Esophagus squamous epithelium (tissue), 4 donors: ENCODE measurements at regions not wholly inside any gene's neighbourhood (a gene's known extent, or its start where the extent isn't known, plus 50 kb on each side); places are given as distances from the start of the nearest gene placed in this dataset.

Experiments used
- POLR2A ChIP-seq, 4 donors: fragments of 450-650 bp; IDR thresholded peaks; one replicate each; pipeline ENCODE4 v1.6.1; 2017; ENCODE audit warnings: antibody characterized with exemption in 4 of 4, mild to moderate bottlenecking in 4 of 4, moderate library complexity in 3 of 4
- TF ChIP-seq, protein P1 (sequence below), 6 experiments: fragments of 450-650 bp in 4 of 6; fragments of 200-600 bp in 2 of 6; sonication (generic) in 2 of 6; IDR thresholded peaks; one replicate each; pipeline ENCODE4 v1.5.1; 2016 to 2019; ENCODE audit warnings: antibody characterized with exemption in 6 of 6, mild to moderate bottlenecking in 4 of 6, moderate library complexity in 4 of 6

DNA sequence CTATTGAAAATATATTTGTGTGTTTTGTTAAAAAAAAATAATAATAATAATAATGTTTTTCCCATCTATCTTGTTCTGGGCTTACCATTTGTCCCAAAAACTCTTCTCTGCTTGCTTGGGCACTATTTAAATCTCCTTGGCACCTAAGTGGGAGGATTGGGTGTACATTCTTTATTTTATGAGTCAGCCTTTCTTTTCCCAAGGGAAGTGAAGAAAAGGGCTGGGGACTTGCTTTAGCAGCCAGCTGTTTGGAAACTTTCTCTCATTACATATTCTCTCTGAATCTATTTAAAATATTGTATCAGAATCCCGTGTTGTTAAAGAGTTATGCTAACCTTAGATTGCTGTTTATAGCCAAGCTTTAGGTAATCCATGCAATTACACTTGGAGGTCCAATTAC, 2332.4 kb downstream of the ARAP2 start:
- TF ChIP-seq POLR2A (IDR thresholded peaks at IDR 0.05) = no peak
- TF ChIP-seq, protein P1, sequence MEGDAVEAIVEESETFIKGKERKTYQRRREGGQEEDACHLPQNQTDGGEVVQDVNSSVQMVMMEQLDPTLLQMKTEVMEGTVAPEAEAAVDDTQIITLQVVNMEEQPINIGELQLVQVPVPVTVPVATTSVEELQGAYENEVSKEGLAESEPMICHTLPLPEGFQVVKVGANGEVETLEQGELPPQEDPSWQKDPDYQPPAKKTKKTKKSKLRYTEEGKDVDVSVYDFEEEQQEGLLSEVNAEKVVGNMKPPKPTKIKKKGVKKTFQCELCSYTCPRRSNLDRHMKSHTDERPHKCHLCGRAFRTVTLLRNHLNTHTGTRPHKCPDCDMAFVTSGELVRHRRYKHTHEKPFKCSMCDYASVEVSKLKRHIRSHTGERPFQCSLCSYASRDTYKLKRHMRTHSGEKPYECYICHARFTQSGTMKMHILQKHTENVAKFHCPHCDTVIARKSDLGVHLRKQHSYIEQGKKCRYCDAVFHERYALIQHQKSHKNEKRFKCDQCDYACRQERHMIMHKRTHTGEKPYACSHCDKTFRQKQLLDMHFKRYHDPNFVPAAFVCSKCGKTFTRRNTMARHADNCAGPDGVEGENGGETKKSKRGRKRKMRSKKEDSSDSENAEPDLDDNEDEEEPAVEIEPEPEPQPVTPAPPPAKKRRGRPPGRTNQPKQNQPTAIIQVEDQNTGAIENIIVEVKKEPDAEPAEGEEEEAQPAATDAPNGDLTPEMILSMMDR (IDR thresholded peaks at IDR 0.05) = no peak
